Breast epithelium (tissue), 3 donors: ENCODE measurements at regions not wholly inside any gene's neighbourhood (a gene's known extent, or its start where the extent isn't known, plus 50 kb on each side); places are given as distances from the start of the nearest gene placed in this dataset.

Experiments
- CTCF ChIP-seq, 3 donors: fragments of 450-650 bp; IDR thresholded peaks; one replicate each; pipeline ENCODE4 v1.5.1; 2016 to 2017; ENCODE audit warnings: antibody characterized with exemption in 3 of 3, mild to moderate bottlenecking in 3 of 3, moderate library complexity in 3 of 3
- POLR2A ChIP-seq: fragments of 450-650 bp; IDR thresholded peaks from one replicate; pipeline ENCODE4 v1.6.1; 2016; ENCODE audit warnings: antibody characterized with exemption, mild to moderate bottlenecking, moderate library complexity
- POLR2AphosphoS5 ChIP-seq, 3 donors: sonication (generic); formaldehyde crosslinking; IDR thresholded peaks; one replicate each; pipeline ENCODE4 v1.6.1; 2017; ENCODE audit warnings: antibody characterized with exemption in 3 of 3

GRCh38 chr11:134524201-134524600 is 112.2 kb upstream of the B3GAT1 start:
- TF ChIP-seq POLR2A (no peak), CTCF (IDR thresholded peaks at IDR 0.05) (no peak), POLR2AphosphoS5 (IDR thresholded peaks at IDR 0.05) (no peak)
